ENCODE measurements at regions not wholly inside any gene's neighbourhood (a gene's known extent, or its start where the extent isn't known, plus 50 kb on each side); places are given as distances from the start of the nearest gene placed in this dataset.

GRCh38 chr2:155372969-155373368, 674.5 kb downstream of the KCNJ3 start:
- no peak for DNase-seq

GRCh38 chr2:155368934-155369333, 670.4 kb downstream of the KCNJ3 start:
- DNase-seq = no peak

- DNase-seq = no peak
These were observed 666.3 kb downstream of the KCNJ3 start for GRCh38 chr2:155364766-155365165.

GRCh38 chr2:155363349-155363888, 664.9 kb downstream of the KCNJ3 start:
- no peak for DNase-seq

GRCh38 chr2:155357172-155357571, 658.7 kb downstream of the KCNJ3 start:
- no peak for DNase-seq

GRCh38 chr2:155356250-155356649, 657.8 kb downstream of the KCNJ3 start:
- no peak for DNase-seq

- no peak for DNase-seq
These were observed 652.5 kb downstream of the KCNJ3 start for GRCh38 chr2:155350783-155351580.

GRCh38 chr2:155332016-155332415, 633.5 kb downstream of the KCNJ3 start:
- DNase-seq = no peak

- no peak for DNase-seq
These were observed 621.7 kb downstream of the KCNJ3 start for GRCh38 chr2:155320236-155320635.

- no peak for DNase-seq
These were observed 620.2 kb downstream of the KCNJ3 start for GRCh38 chr2:155318710-155319109.

GRCh38 chr2:155315768-155316167, 617.3 kb downstream of the KCNJ3 start:
- no peak for DNase-seq

GRCh38 chr2:155310589-155310988, 612.1 kb downstream of the KCNJ3 start:
- DNase-seq = no peak

GRCh38 chr2:155309483-155309882, 611.0 kb downstream of the KCNJ3 start:
- DNase-seq = no peak

GRCh38 chr2:155308367-155309009, 610.0 kb downstream of the KCNJ3 start:
- DNase-seq = no peak

- DNase-seq = no peak
These were observed 602.7 kb downstream of the KCNJ3 start for GRCh38 chr2:155301221-155301620.

GRCh38 chr2:155298001-155298400, 599.5 kb downstream of the KCNJ3 start:
- no peak for DNase-seq

GRCh38 chr2:155294358-155294757, 595.9 kb downstream of the KCNJ3 start:
- no peak for DNase-seq

GRCh38 chr2:155281907-155282306, 583.4 kb downstream of the KCNJ3 start:
- no peak for DNase-seq

- DNase-seq = no peak
These were observed 574.8 kb downstream of the KCNJ3 start for GRCh38 chr2:155273323-155273722.

- DNase-seq = no peak
These were observed 568.1 kb downstream of the KCNJ3 start for GRCh38 chr2:155266583-155266982.

GRCh38 chr2:155266109-155266508, 567.6 kb downstream of the KCNJ3 start:
- no peak for DNase-seq

GRCh38 chr2:155256803-155257202, 558.3 kb downstream of the KCNJ3 start:
- no peak for DNase-seq

GRCh38 chr2:155250800-155251199, 552.3 kb downstream of the KCNJ3 start:
- DNase-seq = no peak

GRCh38 chr2:155240176-155240575, 541.7 kb downstream of the KCNJ3 start:
- DNase-seq = no peak

Measured in amniotic stem cell (primary cell).